OCI-LY3 (cell line): ENCODE measurements at regions not wholly inside any gene's neighbourhood (a gene's known extent, or its start where the extent isn't known, plus 50 kb on each side); places are given as distances from the start of the nearest gene placed in this dataset.

Source experiments
- EZH2phosphoT487 ChIP-seq: fragments of 200-600 bp; shearing (Covaris generic); IDR thresholded peaks from 2 replicates; pipeline ENCODE4 v1.6.1; 2018; ENCODE audit warnings: antibody characterized with exemption, mixed run types, low read depth
- TF ChIP-seq, protein P1 (sequence below): fragments of 200-600, 300-600 bp; sonication (generic); IDR thresholded peaks from 2 replicates; pipeline ENCODE4 v1.5.1; 2014; ENCODE audit warnings: antibody characterized with exemption, low read length, low read depth

DNA sequence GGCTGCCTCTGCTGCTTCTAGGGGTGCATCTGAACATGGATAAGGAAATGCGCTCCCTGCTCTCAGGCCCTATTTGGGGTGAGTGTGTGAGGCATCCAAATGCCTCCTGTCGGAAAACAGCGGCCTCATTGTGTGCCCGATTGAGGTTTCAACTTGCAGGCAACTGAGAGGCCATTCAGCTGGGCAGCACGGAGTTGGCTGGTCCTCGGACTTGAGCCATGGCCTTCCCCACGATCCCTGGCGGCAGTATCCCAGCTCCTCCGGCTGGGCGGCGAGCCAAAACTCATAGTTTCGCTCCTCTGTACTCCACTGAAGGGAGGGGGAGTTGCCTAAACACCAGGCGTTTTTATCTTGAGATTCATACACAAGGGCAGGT, 597.3 kb upstream of the SGCD start:
- TF ChIP-seq, protein P1, sequence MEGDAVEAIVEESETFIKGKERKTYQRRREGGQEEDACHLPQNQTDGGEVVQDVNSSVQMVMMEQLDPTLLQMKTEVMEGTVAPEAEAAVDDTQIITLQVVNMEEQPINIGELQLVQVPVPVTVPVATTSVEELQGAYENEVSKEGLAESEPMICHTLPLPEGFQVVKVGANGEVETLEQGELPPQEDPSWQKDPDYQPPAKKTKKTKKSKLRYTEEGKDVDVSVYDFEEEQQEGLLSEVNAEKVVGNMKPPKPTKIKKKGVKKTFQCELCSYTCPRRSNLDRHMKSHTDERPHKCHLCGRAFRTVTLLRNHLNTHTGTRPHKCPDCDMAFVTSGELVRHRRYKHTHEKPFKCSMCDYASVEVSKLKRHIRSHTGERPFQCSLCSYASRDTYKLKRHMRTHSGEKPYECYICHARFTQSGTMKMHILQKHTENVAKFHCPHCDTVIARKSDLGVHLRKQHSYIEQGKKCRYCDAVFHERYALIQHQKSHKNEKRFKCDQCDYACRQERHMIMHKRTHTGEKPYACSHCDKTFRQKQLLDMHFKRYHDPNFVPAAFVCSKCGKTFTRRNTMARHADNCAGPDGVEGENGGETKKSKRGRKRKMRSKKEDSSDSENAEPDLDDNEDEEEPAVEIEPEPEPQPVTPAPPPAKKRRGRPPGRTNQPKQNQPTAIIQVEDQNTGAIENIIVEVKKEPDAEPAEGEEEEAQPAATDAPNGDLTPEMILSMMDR = no peak
- TF ChIP-seq EZH2phosphoT487 = no peak
